ENCODE measurements at regions not wholly inside any gene's neighbourhood (a gene's known extent, or its start where the extent isn't known, plus 50 kb on each side); places are given as distances from the start of the nearest gene placed in this dataset.

DNA sequence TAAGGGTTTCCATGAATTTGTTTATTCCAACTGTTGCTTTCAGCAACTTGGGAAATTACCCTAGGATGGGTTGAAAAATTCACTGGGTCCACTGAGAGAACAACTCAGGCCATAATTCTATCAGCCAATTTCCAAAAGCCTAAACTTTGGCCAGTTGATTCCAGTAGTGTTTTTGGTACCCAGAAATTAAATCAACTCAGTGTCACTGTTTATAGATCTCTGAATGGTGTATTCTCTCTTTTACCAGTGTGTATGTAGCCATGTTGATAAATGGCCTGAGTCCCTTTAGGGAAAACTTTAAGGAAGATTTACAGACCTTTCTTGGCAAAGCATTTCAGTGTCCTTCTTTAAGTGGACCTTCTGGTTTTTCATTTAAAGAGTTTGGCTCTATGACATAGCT, 636.4 kb downstream of the OTOL1 start:
- Histone ChIP-seq H3K36me3 (no peaks in the 10 kb centered on the region), H3K4me3 (no peak overlapping the region), H3K4me1 (no peaks in the 10 kb centered on the region), H3K27me3 (no peaks in the 10 kb centered on the region), H3K9me3 (no peaks in the 10 kb centered on the region), H3K27ac (no peak overlapping the region)
- intact Hi-C loops (cut with DNase I), result no loop called here
- TF ChIP-seq, protein P1, sequence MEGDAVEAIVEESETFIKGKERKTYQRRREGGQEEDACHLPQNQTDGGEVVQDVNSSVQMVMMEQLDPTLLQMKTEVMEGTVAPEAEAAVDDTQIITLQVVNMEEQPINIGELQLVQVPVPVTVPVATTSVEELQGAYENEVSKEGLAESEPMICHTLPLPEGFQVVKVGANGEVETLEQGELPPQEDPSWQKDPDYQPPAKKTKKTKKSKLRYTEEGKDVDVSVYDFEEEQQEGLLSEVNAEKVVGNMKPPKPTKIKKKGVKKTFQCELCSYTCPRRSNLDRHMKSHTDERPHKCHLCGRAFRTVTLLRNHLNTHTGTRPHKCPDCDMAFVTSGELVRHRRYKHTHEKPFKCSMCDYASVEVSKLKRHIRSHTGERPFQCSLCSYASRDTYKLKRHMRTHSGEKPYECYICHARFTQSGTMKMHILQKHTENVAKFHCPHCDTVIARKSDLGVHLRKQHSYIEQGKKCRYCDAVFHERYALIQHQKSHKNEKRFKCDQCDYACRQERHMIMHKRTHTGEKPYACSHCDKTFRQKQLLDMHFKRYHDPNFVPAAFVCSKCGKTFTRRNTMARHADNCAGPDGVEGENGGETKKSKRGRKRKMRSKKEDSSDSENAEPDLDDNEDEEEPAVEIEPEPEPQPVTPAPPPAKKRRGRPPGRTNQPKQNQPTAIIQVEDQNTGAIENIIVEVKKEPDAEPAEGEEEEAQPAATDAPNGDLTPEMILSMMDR (IDR thresholded peaks at IDR 0.05), result no peak
- no peak for TF ChIP-seq POLR2AphosphoS5 (IDR thresholded peaks at IDR 0.05; ENCODE audit: insufficient read depth in 1 of 2, low read depth in 1 of 2)
- TF ChIP-seq POLR2A (IDR thresholded peaks at IDR 0.05), result no peak
- no peak for DNase-seq (ENCODE audit: extremely low spot score in 2 of 2)

DNA sequence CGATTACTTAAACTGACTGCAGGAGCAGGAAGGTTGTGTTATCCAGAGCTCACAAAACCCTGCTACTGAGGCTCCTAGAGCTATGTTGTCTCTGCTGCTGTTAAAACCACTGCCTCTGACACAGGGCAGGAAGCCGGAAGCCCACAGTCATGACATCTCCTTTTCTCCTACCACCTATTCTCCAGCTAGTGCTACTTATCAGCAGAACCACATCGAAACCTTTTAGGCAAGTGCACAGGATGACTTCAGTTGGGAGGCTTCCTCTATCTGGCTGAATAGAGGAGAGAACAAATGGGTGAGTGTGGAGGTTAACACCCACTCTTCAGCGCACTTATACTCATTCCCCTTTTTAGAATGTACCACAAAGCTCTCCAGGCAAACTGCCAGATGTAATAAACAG, 638.0 kb downstream of the OTOL1 start:
- no peaks in the 10 kb centered on the region for H3K27me3 ChIP-seq
- intact Hi-C loops (cut with DNase I), result no loop called here
- no peak for TF ChIP-seq POLR2A (IDR thresholded peaks at IDR 0.05)
- TF ChIP-seq, protein P1 (IDR thresholded peaks at IDR 0.05), result no peak
- no peak for TF ChIP-seq POLR2AphosphoS5 (IDR thresholded peaks at IDR 0.05; ENCODE audit: insufficient read depth in 1 of 2, low read depth in 1 of 2)
- no peak overlapping the region for H3K27ac ChIP-seq
- no peaks in the 10 kb centered on the region for H3K4me1 ChIP-seq
- no peak overlapping the region for H3K4me3 ChIP-seq
- DNase-seq (ENCODE audit: extremely low spot score in 2 of 2), result no peak
- H3K9me3 ChIP-seq, result no peaks in the 10 kb centered on the region
- no peaks in the 10 kb centered on the region for H3K36me3 ChIP-seq

DNA sequence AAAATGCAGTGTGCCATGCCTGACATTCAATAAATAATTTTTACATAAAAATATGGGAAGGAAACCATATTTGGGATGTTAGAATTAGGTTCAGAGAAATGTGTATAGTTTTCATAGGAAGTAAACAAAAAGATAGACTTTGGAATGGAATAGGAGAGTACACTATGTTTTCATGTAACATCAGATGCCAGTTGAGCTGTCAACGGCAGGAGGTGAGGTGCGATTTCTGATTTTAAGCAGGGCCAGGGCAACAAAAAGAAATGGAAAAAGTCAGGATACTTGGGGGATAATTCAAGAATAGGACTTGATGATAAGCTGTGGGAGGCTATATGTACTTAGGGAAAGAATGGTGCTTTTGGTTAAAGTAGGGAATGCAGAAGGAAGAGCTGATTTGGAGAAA, 639.5 kb downstream of the OTOL1 start:
- intact Hi-C loops (cut with DNase I), result no loop called here

DNA sequence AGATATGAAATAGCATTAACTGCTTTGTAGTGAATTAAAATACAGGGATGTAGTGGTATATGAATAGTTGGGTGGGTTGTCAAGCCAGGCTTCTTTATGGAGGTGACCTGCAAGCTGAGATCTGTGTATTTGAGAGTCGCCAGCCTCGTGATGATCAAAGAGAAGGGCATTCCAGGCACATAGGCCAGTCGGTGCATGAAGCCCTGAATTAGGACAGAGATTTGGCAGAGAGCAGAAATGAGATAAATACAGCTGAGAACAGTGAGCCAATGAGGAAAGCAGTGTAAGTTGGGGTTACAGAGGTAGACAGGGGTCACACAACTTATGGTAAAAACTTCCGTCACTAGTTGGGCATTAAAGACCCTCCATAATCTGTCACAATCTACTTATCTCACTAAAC, 641.9 kb downstream of the OTOL1 start:
- Histone ChIP-seq H3K27ac (no peak overlapping the region), H3K27me3 (no peaks in the 10 kb centered on the region), H3K36me3 (no peaks in the 10 kb centered on the region), H3K4me3 (no peak overlapping the region), H3K9me3 (no peaks in the 10 kb centered on the region), H3K4me1 (no peaks in the 10 kb centered on the region)
- TF ChIP-seq POLR2A (IDR thresholded peaks at IDR 0.05) (no peak), POLR2AphosphoS5 (IDR thresholded peaks at IDR 0.05; ENCODE audit: insufficient read depth in 1 of 2, low read depth in 1 of 2) (no peak)
- TF ChIP-seq, protein P1 (IDR thresholded peaks at IDR 0.05), result no peak
- DNase-seq (ENCODE audit: extremely low spot score in 2 of 2), result no peak
- intact Hi-C loops (cut with DNase I), result no loop called here

More for the DNA sequence above, 639.5 kb downstream of the OTOL1 start:
- Histone ChIP-seq H3K27me3 (no peaks in the 10 kb centered on the region), H3K27ac (no peak overlapping the region), H3K9me3 (no peaks in the 10 kb centered on the region), H3K36me3 (no peaks in the 10 kb centered on the region), H3K4me1 (no peaks in the 10 kb centered on the region), H3K4me3 (no peak overlapping the region)
- TF ChIP-seq, protein P1 (IDR thresholded peaks at IDR 0.05), result no peak
- no peak for TF ChIP-seq POLR2AphosphoS5 (IDR thresholded peaks at IDR 0.05; ENCODE audit: insufficient read depth in 1 of 2, low read depth in 1 of 2)
- no peak for TF ChIP-seq POLR2A (IDR thresholded peaks at IDR 0.05)
- no peak for DNase-seq (ENCODE audit: extremely low spot score in 2 of 2)

DNA sequence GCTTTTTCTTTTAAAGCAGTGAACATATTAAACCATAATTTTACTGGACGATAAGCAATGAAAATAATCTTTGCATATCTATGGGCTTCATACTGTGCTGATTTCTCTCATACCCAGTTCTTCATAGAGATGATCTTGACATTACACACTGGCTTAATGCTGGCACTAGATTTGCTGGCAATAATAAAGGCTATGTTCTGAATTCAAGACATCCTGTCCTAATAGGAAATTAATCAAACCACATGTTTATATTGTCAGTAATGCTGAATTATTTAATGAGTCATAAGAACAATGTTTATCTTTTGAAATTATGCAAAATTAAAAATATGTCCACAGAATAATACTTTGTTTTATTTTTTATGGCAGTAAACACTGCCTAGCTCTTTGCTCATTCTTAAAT, 643.2 kb downstream of the OTOL1 start:
- Histone ChIP-seq H3K36me3 (no peaks in the 10 kb centered on the region), H3K27ac (no peak overlapping the region), H3K4me1 (no peaks in the 10 kb centered on the region), H3K4me3 (no peak overlapping the region), H3K27me3 (no peaks in the 10 kb centered on the region), H3K9me3 (no peaks in the 10 kb centered on the region)
- no peak for DNase-seq (ENCODE audit: extremely low spot score in 2 of 2)
- intact Hi-C loops (cut with DNase I), result no loop called here
- TF ChIP-seq POLR2A (IDR thresholded peaks at IDR 0.05) (no peak), POLR2AphosphoS5 (IDR thresholded peaks at IDR 0.05; ENCODE audit: insufficient read depth in 1 of 2, low read depth in 1 of 2) (no peak)
- TF ChIP-seq, protein P1 (IDR thresholded peaks at IDR 0.05), result no peak
